ENCODE measurements at regions not wholly inside any gene's neighbourhood (a gene's known extent, or its start where the extent isn't known, plus 50 kb on each side); places are given as distances from the start of the nearest gene placed in this dataset.

DNA sequence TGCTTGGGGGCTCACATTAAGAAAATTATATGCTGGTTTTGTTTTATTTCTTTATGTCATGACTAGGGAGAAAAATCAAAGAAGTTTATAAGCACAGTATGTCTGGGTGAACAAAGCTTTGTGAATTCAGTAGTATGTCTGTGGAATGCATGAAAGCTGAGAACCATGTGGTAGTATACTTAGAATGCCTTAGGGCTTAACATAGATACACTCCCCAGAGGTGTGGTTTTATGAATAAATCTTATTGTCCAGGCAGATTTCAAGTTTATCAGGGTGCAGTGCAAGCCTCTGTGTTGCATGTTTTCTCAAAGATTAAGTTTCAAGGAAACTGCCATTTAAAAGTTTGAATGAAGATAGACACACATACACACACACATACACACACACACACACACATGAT is 620.5 kb downstream of the CDY2B start:
- TF ChIP-seq CTCF (IDR thresholded peaks at IDR 0.05) = no peak
- no peaks in the 10 kb centered on the region for H3K36me3 ChIP-seq (ENCODE audit: low read depth)
- ATAC-seq (no peak), DNase-seq (no peak)
- H3K4me3 ChIP-seq = no peak overlapping the region
- intact Hi-C loops (cut with DNase I, micrococcal nuclease) = no loop called here
- no peaks in the 10 kb centered on the region for H3K9me3 ChIP-seq
- no peaks in the 10 kb centered on the region for H3K4me1 ChIP-seq (ENCODE audit: low read depth)

DNA sequence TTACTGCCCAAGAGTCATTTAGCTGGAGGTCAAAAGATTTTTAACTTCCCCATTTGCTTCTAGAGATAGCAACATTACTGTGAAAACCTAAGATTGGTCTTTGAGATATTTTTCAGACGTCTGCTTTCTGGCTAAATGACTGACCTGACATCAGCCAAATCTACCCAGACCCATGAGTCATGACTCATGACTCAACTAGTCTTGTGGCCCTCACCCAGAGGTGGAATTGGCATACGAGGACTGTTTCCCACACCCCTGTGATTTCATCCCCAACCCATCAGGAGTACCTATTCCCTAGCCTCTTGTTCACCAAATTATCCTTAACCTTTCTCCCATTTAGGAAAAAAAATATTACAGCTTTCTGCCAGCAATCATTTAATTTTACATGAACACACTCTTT is 641.6 kb downstream of the CDY2B start:
- no peak for TF ChIP-seq CTCF (IDR thresholded peaks at IDR 0.05)
- Histone ChIP-seq H3K36me3 (ENCODE audit: low read depth) (no peaks in the 10 kb centered on the region), H3K4me1 (ENCODE audit: low read depth) (no peaks in the 10 kb centered on the region), H3K4me3 (no peak overlapping the region), H3K9me3 (no peaks in the 10 kb centered on the region)
- intact Hi-C loops (cut with DNase I, micrococcal nuclease) = no loop called here
- DNase-seq = no peak
- ATAC-seq = no peak

DNA sequence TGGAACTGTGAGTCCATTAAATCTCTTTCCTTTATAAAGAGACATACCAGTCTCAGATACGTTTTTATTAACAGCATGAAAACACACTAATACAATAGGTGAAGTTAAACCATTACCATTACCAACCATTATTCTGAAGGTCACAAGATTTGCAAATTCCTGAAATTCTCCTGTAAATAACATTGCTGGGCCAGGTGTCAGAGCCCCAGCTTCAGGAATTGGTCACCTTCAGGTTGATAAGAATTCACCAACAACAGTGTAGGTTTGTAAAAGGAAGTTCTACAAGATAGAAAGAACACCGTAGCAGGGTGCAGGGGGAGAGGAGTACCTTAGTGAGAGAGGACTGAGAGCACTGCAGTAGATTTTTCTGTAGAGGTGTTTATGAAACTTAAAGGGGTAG is 644.3 kb downstream of the CDY2B start:
- ATAC-seq (no peak), DNase-seq (no peak)
- intact Hi-C loops (cut with DNase I, micrococcal nuclease) = no loop called here
- Histone ChIP-seq H3K4me1 (ENCODE audit: low read depth) (no peaks in the 10 kb centered on the region), H3K9me3 (no peaks in the 10 kb centered on the region), H3K36me3 (ENCODE audit: low read depth) (no peaks in the 10 kb centered on the region), H3K4me3 (no peak overlapping the region)
- TF ChIP-seq CTCF (IDR thresholded peaks at IDR 0.05) = no peak

DNA sequence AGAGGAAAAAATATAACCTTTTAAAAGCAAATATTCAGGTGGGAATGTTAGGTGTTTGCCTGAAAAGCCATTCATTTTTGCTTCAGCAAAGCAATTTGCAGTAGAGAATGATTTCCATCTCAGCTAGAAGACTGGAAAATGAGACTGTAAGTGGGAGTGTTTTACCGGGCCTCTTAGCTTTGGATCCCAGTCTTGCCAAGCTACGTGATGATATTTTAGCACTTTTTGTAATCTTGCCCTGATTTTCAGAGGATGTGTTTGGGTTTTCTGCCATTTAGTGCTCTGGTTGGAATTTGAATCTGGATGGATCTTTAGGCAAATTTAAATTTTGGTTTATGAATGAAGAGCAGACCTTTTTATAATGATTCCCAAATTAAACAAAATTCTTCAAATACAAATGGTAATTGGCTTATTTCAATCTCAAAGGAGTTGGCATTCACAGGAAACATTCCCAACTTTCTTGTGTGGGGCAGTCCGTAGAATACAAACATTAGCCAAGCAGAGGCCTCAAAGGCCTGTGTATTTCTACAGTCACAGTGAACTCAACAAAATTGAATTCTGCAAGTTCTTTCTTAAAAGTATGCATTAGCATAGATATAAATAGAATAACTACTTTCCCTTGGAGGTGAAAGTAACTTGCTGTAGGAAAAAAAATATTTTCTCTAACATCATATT is 646.4 kb downstream of the CDY2B start:
- no peaks in the 10 kb centered on the region for H3K9me3 ChIP-seq
- intact Hi-C loops (cut with DNase I, micrococcal nuclease) = no loop called here
- no peak for TF ChIP-seq CTCF (IDR thresholded peaks at IDR 0.05)
- ATAC-seq (no peak), DNase-seq (no peak)
- no peaks in the 10 kb centered on the region for H3K4me1 ChIP-seq (ENCODE audit: low read depth)
- no peak overlapping the region for H3K4me3 ChIP-seq
- H3K36me3 ChIP-seq (ENCODE audit: low read depth) = no peaks in the 10 kb centered on the region

DNA sequence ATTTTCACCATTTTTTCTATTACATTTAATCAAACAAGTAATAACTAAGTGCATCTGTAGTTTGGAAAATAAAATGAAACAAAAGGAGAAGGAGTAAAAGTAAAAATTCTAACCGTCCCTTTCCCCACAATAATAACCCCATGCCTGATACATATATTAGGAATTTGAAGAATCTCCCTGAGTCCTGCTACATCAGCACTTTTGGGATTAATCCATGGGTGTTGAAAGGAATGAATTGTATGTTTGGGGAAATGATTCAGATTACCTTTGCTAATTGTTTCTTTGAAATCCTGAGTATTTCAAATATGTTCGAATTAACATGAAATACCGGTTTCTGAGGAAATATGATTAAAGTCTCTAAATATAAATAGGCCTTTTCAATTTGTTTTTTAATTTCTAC is 648.0 kb downstream of the CDY2B start:
- no peak for ATAC-seq

More for the DNA sequence above, 648.0 kb downstream of the CDY2B start:
- H3K36me3 ChIP-seq (ENCODE audit: low read depth) = no peaks in the 10 kb centered on the region
- no peak overlapping the region for H3K4me3 ChIP-seq
- DNase-seq = no peak
- TF ChIP-seq CTCF (IDR thresholded peaks at IDR 0.05) = no peak
- no peaks in the 10 kb centered on the region for H3K4me1 ChIP-seq (ENCODE audit: low read depth)
- intact Hi-C loops (cut with DNase I, micrococcal nuclease) = no loop called here
- no peaks in the 10 kb centered on the region for H3K9me3 ChIP-seq

Data from mucosa of descending colon (tissue), 3 donors.